BJ (cell line): ENCODE measurements at regions not wholly inside any gene's neighbourhood (a gene's known extent, or its start where the extent isn't known, plus 50 kb on each side); places are given as distances from the start of the nearest gene placed in this dataset.

Source experiments
- CTCF ChIA-PET: fragments of 350-600 bp; formaldehyde crosslinking; extraction: SDS; loops from one replicate; lab custom pipeline; 2021; ENCODE audit warnings: antibody characterized with exemption, inconsistent platforms; lab: Yijun Ruan, JAX
- POLR2A ChIA-PET: fragments of 300-600 bp; sonication (Branson Sonifier 250); formaldehyde crosslinking; extraction: SDS; loops from one replicate; lab custom pipeline; 2021; ENCODE audit warnings: antibody characterized with exemption; lab: Charles Lee
- DNase-seq: peaks from one replicate; pipeline ENCODE4 v3.0.0-alpha.2; 2011; ENCODE audit warnings: low read depth
- H3K27me3 ChIP-seq: 2 replicates; pipeline ENCODE4 v1.6.0; 2011; ENCODE audit warnings: low read length; ENCODE audit not compliant: control insufficient read depth, insufficient read depth
- H3K36me3 ChIP-seq: 2 replicates; pipeline ENCODE4 v1.5.1; 2011; ENCODE audit warnings: low read length; ENCODE audit not compliant: control insufficient read depth, insufficient read depth
- H3K4me3 ChIP-seq: 2 replicates; pipeline ENCODE4 v1.5.1; 2011; ENCODE audit warnings: low read depth, mild to moderate bottlenecking, control low read depth, low read length
- CTCF ChIP-seq: IDR thresholded peaks from 2 replicates; pipeline ENCODE4 v1.5.1; 2011; ENCODE audit warnings: low read depth, mild to moderate bottlenecking, control low read depth, inconsistent platforms, low read length, moderate library complexity; ENCODE audit not compliant: insufficient read depth

GRCh38 chr1:209235166-209235565, 348.3 kb upstream of the CAMK1G start:
- Histone ChIP-seq H3K36me3 (no peaks in the 10 kb centered on the region), H3K4me3 (no peak overlapping the region), H3K27me3 (no peaks in the 10 kb centered on the region)
- TF ChIP-seq CTCF, result no peak
- ChIA-PET POLR2A (no interaction called here), CTCF (interaction anchor here (1.0 to 5.9 kb wide), 3 partner anchors 14 to 229 kb away, joined by 3 to 35 read pairs (median 4); no protein-coding TSS in a partner anchor)
- no peak for DNase-seq

DNA sequence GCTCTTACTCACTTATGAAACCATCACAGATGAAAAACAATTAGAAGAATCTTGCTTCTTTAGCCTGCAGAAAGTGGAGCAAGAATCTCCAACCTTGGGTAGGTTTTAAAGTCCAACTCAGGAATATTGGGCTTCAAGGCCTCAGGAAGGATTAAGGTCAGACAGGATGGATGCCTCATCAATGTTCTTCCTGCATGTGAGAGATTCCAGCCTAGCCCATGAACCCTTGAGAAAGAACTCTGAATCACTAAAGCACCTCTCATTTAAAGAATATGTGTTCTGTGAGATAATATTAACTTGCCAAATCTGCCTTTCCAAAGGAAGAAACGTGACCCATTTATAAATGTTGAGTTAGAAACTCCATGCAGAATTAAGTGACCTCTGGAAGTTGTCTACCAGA, 345.2 kb upstream of the CAMK1G start:
- ChIA-PET POLR2A (no interaction called here), CTCF (interaction anchor here (1.2 to 5.9 kb wide), 3 partner anchors 10 to 116 kb away, joined by 3 to 35 read pairs (median 4); no protein-coding TSS in a partner anchor)
- no peak for DNase-seq
- Histone ChIP-seq H3K4me3 (no peak overlapping the region), H3K36me3 (no peaks in the 10 kb centered on the region), H3K27me3 (no peaks in the 10 kb centered on the region; the same call in 1 of the 2 replicates)
- TF ChIP-seq CTCF, result no peak

DNA sequence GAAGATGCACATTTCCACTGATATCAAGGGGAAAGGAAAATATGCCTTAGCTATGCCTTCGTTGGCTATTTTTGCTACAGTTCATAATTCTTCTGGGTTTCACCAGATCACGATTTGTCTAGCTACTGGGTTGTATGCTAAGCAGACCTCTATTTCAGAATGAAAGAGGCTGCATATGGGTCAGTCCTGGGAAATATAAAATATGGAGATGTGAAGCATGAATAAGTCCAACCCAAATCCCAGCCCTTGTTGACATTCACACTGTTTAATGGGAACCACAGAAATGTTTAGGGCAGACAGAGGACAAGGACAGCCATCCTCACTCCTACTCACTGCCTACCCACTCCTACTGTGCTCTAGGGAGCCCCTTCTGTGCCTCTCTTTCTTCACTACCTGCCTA, 343.2 kb upstream of the CAMK1G start:
- POLR2A ChIA-PET, result no interaction called here
- Histone ChIP-seq H3K27me3 (no peaks in the 10 kb centered on the region; the same call in 1 of the 2 replicates), H3K36me3 (no peaks in the 10 kb centered on the region), H3K4me3 (no peak overlapping the region)
- DNase-seq, result no peak
- CTCF ChIA-PET, result interaction anchor here (0.7 to 5.9 kb wide), 2 partner anchors 8 to 95 kb away, joined by 3 to 35 read pairs; no protein-coding TSS in a partner anchor
- no peak for TF ChIP-seq CTCF

GRCh38 chr1:209241487-209241886, 342.0 kb upstream of the CAMK1G start:
- TF ChIP-seq CTCF, result no peak
- Histone ChIP-seq H3K4me3 (no peak overlapping the region), H3K27me3 (no peaks in the 10 kb centered on the region; the same call in 1 of the 2 replicates), H3K36me3 (no peaks in the 10 kb centered on the region)
- POLR2A ChIA-PET, result no interaction called here
- DNase-seq, result no peak
- CTCF ChIA-PET, result interaction anchor here (0.8 kb wide), 1 partner anchor 11 kb away, joined by 4 read pairs; no protein-coding TSS in a partner anchor

DNA sequence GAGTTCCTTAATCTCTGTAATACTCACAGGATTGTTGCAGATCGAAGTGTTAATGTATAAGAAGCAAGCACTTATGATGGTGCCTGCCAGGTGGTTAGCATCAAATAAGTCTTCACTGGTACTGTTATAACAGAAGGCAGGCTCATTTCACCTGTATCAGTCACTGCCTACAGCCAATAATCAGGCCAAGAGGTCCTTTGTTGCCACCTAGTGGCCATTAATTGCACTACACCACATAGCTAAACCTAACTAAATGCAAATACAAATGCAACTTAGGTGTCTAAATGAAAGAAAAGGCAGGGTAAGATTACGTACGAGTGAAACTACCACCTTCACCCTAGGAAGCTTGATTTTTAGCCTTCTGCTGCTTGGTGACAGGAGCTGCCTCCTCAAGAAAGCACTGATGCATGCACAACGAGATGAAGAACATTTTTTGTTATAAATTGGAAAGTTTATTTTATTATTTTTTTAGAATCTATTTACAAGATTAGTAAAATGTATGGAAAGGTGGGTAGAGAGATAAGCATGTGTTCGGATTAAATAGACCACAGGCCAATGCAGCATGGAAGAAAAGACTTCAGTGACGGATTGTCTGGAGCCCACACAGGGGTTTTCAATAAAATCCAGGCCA, 334.8 kb upstream of the CAMK1G start:
- TF ChIP-seq CTCF, result peak; percentile 85
- ChIA-PET POLR2A (no interaction called here), CTCF (interaction anchor here (0.6 to 4.3 kb wide), 38 partner anchors 9 to 1201 kb away, joined by 3 to 35 read pairs (median 4); no protein-coding TSS in a partner anchor)
- DNase-seq, result no peak
- Histone ChIP-seq H3K27me3 (no peaks in the 10 kb centered on the region), H3K4me3 (no peak overlapping the region), H3K36me3 (no peaks in the 10 kb centered on the region)
